NT2/D1 (cell line): ENCODE measurements at regions not wholly inside any gene's neighbourhood (a gene's known extent, or its start where the extent isn't known, plus 50 kb on each side); places are given as distances from the start of the nearest gene placed in this dataset.

Experiments
- DNase-seq: peaks from one replicate; pipeline ENCODE4 v3.0.0-alpha.2; 2011; ENCODE audit warnings: low read depth, low spot score
- H3K27me3 ChIP-seq: 2 replicates; pipeline ENCODE4 v1.6.0; 2011; ENCODE audit warnings: mild to moderate bottlenecking; ENCODE audit not compliant: insufficient read length, insufficient read depth
- H3K36me3 ChIP-seq: 2 replicates; pipeline ENCODE4 v1.6.1; 2011; ENCODE audit warnings: mild to moderate bottlenecking, low read length, mixed read lengths; ENCODE audit not compliant: insufficient read depth, insufficient read length
- H3K4me1 ChIP-seq: 2 replicates; pipeline ENCODE4 v1.5.1; 2011; ENCODE audit not compliant: insufficient read depth, insufficient read length
- H3K4me3 ChIP-seq: 2 replicates; pipeline ENCODE4 v1.5.1; 2011; ENCODE audit warnings: low read depth; ENCODE audit not compliant: insufficient read length
- H3K9ac ChIP-seq: 2 replicates; pipeline ENCODE4 v1.6.0; 2011; ENCODE audit warnings: low read depth; ENCODE audit not compliant: insufficient read length
- H3K9me3 ChIP-seq: 2 replicates; pipeline ENCODE4 v1.5.1; 2011; ENCODE audit warnings: mild to moderate bottlenecking, low read length; ENCODE audit not compliant: insufficient read depth
- SUZ12 ChIP-seq: IDR thresholded peaks from 2 replicates; pipeline ENCODE4 v1.6.1; 2011; ENCODE audit not compliant: insufficient read length, insufficient read depth; ENCODE audit errors: extremely low read depth
- YY1 ChIP-seq: IDR thresholded peaks from 2 replicates; pipeline ENCODE4 v1.6.1; 2011; ENCODE audit not compliant: insufficient read length, insufficient read depth
- ZNF274 ChIP-seq: IDR thresholded peaks from 2 replicates; pipeline ENCODE4 v1.6.1; 2011; ENCODE audit warnings: mild to moderate bottlenecking, low read depth, low read length

DNA sequence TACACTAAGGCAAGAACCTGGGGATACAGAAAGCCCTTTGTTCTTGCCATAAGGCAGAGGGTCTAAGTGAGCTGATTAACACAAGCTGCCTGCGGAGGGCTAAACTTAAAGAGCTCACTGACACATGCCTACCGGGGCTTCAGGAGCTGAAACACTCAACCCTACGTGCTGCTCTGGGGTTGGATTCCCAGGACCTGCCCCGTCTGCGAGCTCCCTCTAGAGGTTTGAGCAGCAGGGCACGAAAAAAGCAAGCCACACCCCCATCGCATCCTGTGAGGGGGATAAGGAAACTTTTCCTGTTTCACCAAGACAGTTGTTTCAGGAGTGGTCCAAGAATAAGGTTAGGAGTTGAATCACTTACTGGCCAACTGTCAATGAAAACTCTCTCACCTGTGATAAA is 562.1 kb downstream of the TMX3 start:
- TF ChIP-seq ZNF274 (no peak), YY1 (no peak), SUZ12 (no peak)
- Histone ChIP-seq H3K36me3 (no peaks in the 10 kb centered on the region), H3K4me1 (no peaks in the 10 kb centered on the region), H3K27me3 (no peaks in the 10 kb centered on the region), H3K9me3 (no peaks in the 10 kb centered on the region), H3K9ac (no peak overlapping the region), H3K4me3 (no peak overlapping the region)
- DNase-seq, result no peak

DNA sequence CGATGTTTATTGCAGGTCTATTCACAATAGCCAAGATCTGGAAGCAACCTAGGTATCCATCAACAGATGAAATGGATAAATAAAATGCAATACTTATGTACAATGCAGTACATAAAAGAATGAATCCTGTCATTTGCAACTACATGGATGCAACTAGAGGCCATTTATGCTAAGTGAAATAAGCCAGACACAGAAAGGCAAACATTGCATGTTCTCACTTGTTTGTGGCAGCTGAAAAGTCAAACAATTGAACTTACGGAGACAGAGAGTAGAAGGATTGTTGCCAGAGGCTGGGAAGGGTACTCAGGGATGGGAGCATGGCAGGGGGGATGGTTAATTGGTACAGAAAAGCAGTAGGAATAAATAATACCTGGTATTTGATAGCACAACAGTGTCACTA is 563.9 kb downstream of the TMX3 start:
- Histone ChIP-seq H3K27me3 (no peaks in the 10 kb centered on the region), H3K36me3 (no peaks in the 10 kb centered on the region), H3K9me3 (no peaks in the 10 kb centered on the region), H3K9ac (no peak overlapping the region), H3K4me1 (no peaks in the 10 kb centered on the region), H3K4me3 (no peak overlapping the region)
- no peak for DNase-seq
- TF ChIP-seq YY1 (no peak), ZNF274 (no peak), SUZ12 (no peak)

DNA sequence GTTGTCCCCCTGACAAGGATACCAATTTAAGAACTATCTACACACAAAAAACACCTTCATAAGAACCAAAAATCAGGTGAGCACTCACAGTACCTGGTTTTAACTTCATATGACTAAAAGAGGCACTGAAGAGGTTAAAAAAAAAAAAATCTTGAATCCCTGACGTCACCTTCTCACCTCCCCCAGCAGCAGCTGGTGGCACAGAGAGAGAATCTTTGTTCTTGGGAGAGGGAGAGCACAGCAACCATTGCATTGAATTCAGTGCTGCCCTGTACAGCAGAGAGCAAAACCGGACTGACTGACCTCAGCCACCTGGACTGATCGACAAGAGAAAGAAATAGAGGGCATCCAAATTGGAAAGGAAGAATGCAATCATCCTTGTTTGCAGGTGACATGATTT is 566.0 kb downstream of the TMX3 start:
- Histone ChIP-seq H3K27me3 (no peaks in the 10 kb centered on the region), H3K36me3 (no peaks in the 10 kb centered on the region), H3K4me3 (no peak overlapping the region), H3K9ac (no peak overlapping the region), H3K9me3 (no peaks in the 10 kb centered on the region), H3K4me1 (no peaks in the 10 kb centered on the region)
- TF ChIP-seq SUZ12 (no peak), YY1 (no peak), ZNF274 (no peak)
- no peak for DNase-seq

DNA sequence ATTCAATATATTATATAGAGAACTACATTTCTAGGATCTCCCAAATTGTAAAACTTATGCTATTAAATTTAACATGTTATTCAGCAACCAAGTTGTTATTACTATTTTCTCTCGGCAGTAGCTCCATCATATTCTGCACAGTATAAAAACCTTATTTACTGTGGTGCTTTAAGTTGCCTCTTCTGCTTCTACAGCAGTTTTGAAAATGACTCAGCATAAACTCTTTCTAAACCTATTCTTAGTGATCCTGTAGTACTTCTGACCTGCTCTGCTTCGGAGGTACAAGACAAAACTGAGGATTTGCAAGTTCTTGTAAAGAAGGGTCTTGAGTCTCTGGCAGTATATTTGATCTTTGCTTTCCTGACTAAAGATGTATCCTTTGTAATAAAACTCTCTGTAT is 567.2 kb downstream of the TMX3 start:
- no peaks in the 10 kb centered on the region for H3K9me3 ChIP-seq
- DNase-seq, result no peak
- no peak overlapping the region for H3K9ac ChIP-seq
- H3K36me3 ChIP-seq, result no peaks in the 10 kb centered on the region
- TF ChIP-seq YY1, result no peak
- TF ChIP-seq ZNF274, result no peak
- TF ChIP-seq SUZ12, result no peak
- no peak overlapping the region for H3K4me3 ChIP-seq
- no peaks in the 10 kb centered on the region for H3K4me1 ChIP-seq
- no peaks in the 10 kb centered on the region for H3K27me3 ChIP-seq

DNA sequence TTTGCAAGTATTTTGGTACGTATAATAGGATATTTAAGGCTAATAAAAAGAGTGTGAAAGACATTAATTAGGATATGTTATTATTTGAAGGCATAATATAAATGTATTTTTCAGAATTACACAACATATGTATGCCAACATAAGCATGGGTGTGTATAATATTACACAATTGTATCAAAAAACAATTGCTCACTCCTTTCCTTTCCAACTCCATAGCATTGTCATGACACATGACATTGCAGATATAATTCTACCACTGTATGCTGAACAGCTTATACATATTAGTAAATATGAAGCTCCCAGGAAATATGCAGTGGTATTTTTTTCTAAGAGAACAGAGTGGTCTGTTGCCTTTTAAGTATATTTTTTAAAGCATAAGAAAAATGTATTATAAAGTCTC is 593.1 kb downstream of the TMX3 start:
- Histone ChIP-seq H3K9me3 (no peaks in the 10 kb centered on the region), H3K9ac (no peak overlapping the region), H3K4me1 (no peaks in the 10 kb centered on the region), H3K4me3 (no peak overlapping the region), H3K27me3 (no peaks in the 10 kb centered on the region), H3K36me3 (no peaks in the 10 kb centered on the region)
- no peak for TF ChIP-seq SUZ12
- no peak for TF ChIP-seq ZNF274
- TF ChIP-seq YY1, result no peak
- no peak for DNase-seq

DNA sequence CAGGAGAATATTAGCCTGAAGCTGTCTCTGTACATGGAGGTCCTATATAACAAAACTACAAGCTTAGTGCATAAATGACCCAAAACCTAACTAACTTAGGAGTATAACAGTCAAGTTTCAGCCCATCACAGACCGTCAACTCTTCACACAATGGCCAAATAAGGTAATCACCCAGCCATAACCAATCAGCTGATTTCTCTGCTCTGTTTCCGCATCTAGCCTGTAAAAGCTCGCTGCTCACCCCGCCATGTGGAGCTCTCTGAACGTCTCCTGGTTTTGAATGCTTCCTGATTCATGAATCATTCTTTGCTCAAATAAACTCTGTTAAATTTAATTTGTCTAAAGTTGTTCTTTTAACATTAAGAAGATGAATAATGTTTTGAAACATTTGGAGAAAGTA is 593.6 kb downstream of the TMX3 start:
- H3K27me3 ChIP-seq, result no peaks in the 10 kb centered on the region
- no peak overlapping the region for H3K4me3 ChIP-seq
- no peak for DNase-seq
- H3K9ac ChIP-seq, result no peak overlapping the region
- TF ChIP-seq SUZ12, result no peak
- no peak for TF ChIP-seq YY1
- TF ChIP-seq ZNF274, result no peak
- H3K9me3 ChIP-seq, result no peaks in the 10 kb centered on the region
- no peaks in the 10 kb centered on the region for H3K36me3 ChIP-seq
- H3K4me1 ChIP-seq, result no peaks in the 10 kb centered on the region

DNA sequence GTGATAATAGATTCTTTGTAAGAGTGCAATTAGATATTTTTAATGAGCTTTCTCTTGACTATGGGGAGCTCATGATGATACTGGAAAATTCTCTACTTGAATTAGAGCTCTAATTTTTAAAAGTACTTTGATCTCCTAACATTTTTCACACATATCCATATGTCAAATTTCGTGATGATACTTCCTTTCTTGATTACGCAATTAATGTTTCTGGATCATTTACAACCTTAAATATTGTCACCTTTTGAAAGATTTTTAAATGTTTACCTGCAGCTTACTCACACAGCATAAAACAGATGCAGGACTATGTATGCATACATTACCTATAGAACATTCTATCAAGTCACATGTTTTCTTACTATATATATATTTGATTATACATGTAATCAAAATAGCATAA is 598.5 kb upstream of the DSEL start:
- H3K36me3 ChIP-seq, result no peaks in the 10 kb centered on the region
- H3K9ac ChIP-seq, result no peak overlapping the region
- TF ChIP-seq ZNF274 (no peak), YY1 (no peak), SUZ12 (no peak)
- H3K4me1 ChIP-seq, result no peaks in the 10 kb centered on the region
- H3K27me3 ChIP-seq, result no peaks in the 10 kb centered on the region
- no peak overlapping the region for H3K4me3 ChIP-seq
- no peak for DNase-seq
- no peaks in the 10 kb centered on the region for H3K9me3 ChIP-seq

DNA sequence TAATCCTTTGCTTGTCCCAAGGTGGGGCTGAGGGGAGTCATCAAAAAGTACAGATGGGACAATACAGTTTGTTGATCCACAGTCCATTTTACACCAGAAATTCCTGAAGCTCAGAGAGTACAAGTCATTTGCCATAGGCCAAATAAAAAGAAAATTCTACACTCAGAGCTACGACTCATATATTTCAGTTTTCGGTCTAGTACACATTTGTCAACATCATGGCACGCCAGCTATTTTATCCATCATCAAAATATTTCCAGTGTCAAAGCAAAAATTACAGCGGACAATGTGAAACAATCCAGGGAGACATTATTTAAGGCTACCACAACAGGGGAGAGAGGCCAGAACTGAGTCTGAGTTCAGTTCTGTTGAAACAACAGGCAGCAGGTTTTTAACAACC is 587.5 kb upstream of the DSEL start:
- no peak overlapping the region for H3K4me3 ChIP-seq
- H3K27me3 ChIP-seq, result no peaks in the 10 kb centered on the region
- no peak for DNase-seq
- TF ChIP-seq ZNF274 (no peak), YY1 (no peak), SUZ12 (no peak)
- no peak overlapping the region for H3K9ac ChIP-seq
- no peaks in the 10 kb centered on the region for H3K4me1 ChIP-seq
- H3K9me3 ChIP-seq, result no peaks in the 10 kb centered on the region
- no peaks in the 10 kb centered on the region for H3K36me3 ChIP-seq
